ENCODE measurements at regions not wholly inside any gene's neighbourhood (a gene's known extent, or its start where the extent isn't known, plus 50 kb on each side); places are given as distances from the start of the nearest gene placed in this dataset.

- TF ChIP-seq POLR2A (IDR thresholded peaks at IDR 0.05), result no peak
- TF ChIP-seq, protein P1, sequence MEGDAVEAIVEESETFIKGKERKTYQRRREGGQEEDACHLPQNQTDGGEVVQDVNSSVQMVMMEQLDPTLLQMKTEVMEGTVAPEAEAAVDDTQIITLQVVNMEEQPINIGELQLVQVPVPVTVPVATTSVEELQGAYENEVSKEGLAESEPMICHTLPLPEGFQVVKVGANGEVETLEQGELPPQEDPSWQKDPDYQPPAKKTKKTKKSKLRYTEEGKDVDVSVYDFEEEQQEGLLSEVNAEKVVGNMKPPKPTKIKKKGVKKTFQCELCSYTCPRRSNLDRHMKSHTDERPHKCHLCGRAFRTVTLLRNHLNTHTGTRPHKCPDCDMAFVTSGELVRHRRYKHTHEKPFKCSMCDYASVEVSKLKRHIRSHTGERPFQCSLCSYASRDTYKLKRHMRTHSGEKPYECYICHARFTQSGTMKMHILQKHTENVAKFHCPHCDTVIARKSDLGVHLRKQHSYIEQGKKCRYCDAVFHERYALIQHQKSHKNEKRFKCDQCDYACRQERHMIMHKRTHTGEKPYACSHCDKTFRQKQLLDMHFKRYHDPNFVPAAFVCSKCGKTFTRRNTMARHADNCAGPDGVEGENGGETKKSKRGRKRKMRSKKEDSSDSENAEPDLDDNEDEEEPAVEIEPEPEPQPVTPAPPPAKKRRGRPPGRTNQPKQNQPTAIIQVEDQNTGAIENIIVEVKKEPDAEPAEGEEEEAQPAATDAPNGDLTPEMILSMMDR (IDR thresholded peaks at IDR 0.05), result no peak
- no peak for TF ChIP-seq EP300 (IDR thresholded peaks at IDR 0.05)
- Histone ChIP-seq H3K36me3 (no peaks in the 10 kb centered on the region), H3K27me3 (no peaks in the 10 kb centered on the region), H3K27ac (peak overlapping the region in 3 of 4 donors; percentile 0 to 91 (median 78)), H3K4me3 (no peak overlapping the region), H3K9me3 (no peaks in the 10 kb centered on the region), H3K4me1 (peaks cover 0 to 47% (median 24%) of the 10 kb centered on the region in 4 donors)
- WGBS, 2 donors, result 63 to 86% methylated on average over 2 of the region's 2 CpGs
- DNase-seq (ENCODE audit: low spot score in 2 of 2), result no peak
These were observed 96.6 kb downstream of the TMEM17 start for GRCh38 chr2:62409442-62409841.

GRCh38 chr2:62408241-62408677 lies 97.7 kb downstream of the TMEM17 start:
- Histone ChIP-seq H3K36me3 (no peaks in the 10 kb centered on the region), H3K27me3 (no peaks in the 10 kb centered on the region), H3K9me3 (no peaks in the 10 kb centered on the region), H3K27ac (peak overlapping the region in 1 of 4 donors; percentile 78), H3K4me3 (no peak overlapping the region), H3K4me1 (peaks cover 0 to 47% (median 24%) of the 10 kb centered on the region in 4 donors)
- no peak for DNase-seq (ENCODE audit: low spot score in 2 of 2)
- no peak for TF ChIP-seq EP300 (IDR thresholded peaks at IDR 0.05)
- whole genome bisulfite sequencing, 2 donors, result 80 to 81% methylated on average over 10 of the region's 10 CpGs

DNA sequence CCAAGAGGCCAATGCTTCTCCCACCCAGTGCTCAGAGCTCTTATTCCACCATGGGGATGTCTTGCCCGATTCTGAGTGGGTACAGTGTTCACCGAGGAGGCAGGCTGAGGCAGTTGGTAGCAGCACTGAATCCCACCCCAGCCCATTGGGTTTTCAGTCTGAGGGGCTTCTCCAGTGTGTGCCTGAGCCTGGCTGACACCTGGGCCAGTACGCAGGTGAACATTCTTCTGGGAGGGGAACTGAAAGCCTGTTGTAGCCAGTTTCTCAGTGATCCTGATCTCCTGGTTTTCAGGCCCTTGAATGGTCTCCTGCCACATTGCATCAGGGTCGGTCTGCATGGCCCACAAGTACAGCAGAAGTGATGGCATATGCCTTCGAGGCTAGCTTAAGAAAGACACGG lies 98.2 kb downstream of the TMEM17 start:
- DNase-seq (ENCODE audit: low spot score in 2 of 2), result no peak
- WGBS, 2 donors, result 87 to 88% methylated on average over 5 of the region's 6 CpGs
- H3K9me3 ChIP-seq, result no peaks in the 10 kb centered on the region
- peak overlapping the region in 1 of 4 donors; percentile 9 for H3K27ac ChIP-seq
- H3K27me3 ChIP-seq, result no peaks in the 10 kb centered on the region
- TF ChIP-seq, protein P1 (IDR thresholded peaks at IDR 0.05), result no peak
- TF ChIP-seq POLR2A (IDR thresholded peaks at IDR 0.05) (no peak), EP300 (IDR thresholded peaks at IDR 0.05) (no peak)
- no peak overlapping the region for H3K4me3 ChIP-seq
- H3K36me3 ChIP-seq, result no peaks in the 10 kb centered on the region
- peaks cover 0 to 47% (median 24%) of the 10 kb centered on the region in 4 donors for H3K4me1 ChIP-seq

GRCh38 chr2:62407401-62407800 lies 98.6 kb downstream of the TMEM17 start:
- peaks cover 0 to 45% (median 24%) of the 10 kb centered on the region in 4 donors for H3K4me1 ChIP-seq
- no peaks in the 10 kb centered on the region for H3K36me3 ChIP-seq
- DNase-seq (ENCODE audit: low spot score in 2 of 2), result no peak
- H3K4me3 ChIP-seq, result no peak overlapping the region
- H3K27ac ChIP-seq, result no peak overlapping the region
- H3K9me3 ChIP-seq, result no peaks in the 10 kb centered on the region
- 90 to 92% methylated on average over 7 of the region's 7 CpGs for WGBS, 2 donors
- TF ChIP-seq EP300 (IDR thresholded peaks at IDR 0.05), result no peak
- no peak for TF ChIP-seq POLR2A (IDR thresholded peaks at IDR 0.05)
- TF ChIP-seq, protein P1 (IDR thresholded peaks at IDR 0.05), result no peak
- H3K27me3 ChIP-seq, result no peaks in the 10 kb centered on the region

DNA sequence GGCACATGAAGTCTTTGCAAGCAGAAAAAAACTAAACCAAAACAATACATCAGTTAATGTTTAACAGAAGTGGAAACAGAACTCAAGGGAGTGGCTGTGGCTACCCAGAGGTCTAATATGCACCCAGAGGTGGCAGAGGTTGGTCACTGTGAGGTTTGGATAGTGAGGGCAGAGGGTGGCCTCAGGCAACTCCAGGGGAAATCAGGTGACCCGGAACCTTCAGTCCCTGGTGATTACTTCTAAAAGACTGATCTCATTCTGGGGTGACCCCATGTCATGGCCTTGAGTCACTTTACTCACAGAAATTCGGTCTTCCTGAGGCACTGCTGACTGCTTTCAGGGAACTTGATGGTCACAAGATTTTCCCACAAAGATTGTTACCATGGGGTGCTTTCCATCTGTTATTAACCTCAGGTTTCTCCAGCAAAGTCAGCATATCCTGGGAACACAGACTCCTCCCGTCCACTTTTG lies 99.4 kb downstream of the TMEM17 start:
- H3K4me3 ChIP-seq, result no peak overlapping the region
- H3K9me3 ChIP-seq, result peaks cover 0 to 2% (median 0%) of the 10 kb centered on the region in 4 donors
- H3K4me1 ChIP-seq, result peaks cover 0 to 38% (median 21%) of the 10 kb centered on the region in 4 donors
- H3K36me3 ChIP-seq, result no peaks in the 10 kb centered on the region
- 42 to 72% methylated on average over 3 of the region's 3 CpGs for WGBS, 2 donors
- TF ChIP-seq EP300 (IDR thresholded peaks at IDR 0.05), result peak in 1 of 2 donors; percentile 14
- TF ChIP-seq POLR2A (IDR thresholded peaks at IDR 0.05), result no peak
- H3K27ac ChIP-seq, result no peak overlapping the region
- no peak for DNase-seq (ENCODE audit: low spot score in 2 of 2)
- no peaks in the 10 kb centered on the region for H3K27me3 ChIP-seq

DNA sequence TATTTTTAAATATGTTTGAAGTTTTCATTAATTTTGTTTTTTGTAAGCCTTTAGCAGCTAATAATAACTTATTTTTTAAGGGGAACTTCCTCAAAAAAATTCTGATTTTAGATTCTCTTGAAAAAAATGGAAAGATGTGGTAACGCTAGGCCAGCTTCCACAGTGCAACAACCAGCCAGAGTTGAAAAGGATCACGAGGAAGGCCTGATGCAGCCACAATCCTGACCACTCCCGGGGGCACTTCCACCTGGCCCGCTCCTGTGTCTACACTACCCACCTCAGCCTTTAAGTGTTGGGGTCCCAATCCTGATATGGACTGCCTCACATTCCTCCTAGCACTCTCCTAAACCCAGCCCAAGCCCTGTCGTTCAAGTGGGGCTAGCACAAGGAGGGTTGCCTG lies 101.1 kb downstream of the TMEM17 start:
- no peak for DNase-seq (ENCODE audit: low spot score in 2 of 2)
- TF ChIP-seq, protein P1 (IDR thresholded peaks at IDR 0.05), result no peak
- no peak for TF ChIP-seq POLR2A (IDR thresholded peaks at IDR 0.05)
- TF ChIP-seq EP300 (IDR thresholded peaks at IDR 0.05), result no peak

More for the DNA sequence above, 101.1 kb downstream of the TMEM17 start:
- Histone ChIP-seq H3K4me3 (no peak overlapping the region), H3K27ac (no peak overlapping the region), H3K9me3 (peaks cover 0 to 2% (median 0%) of the 10 kb centered on the region in 4 donors), H3K4me1 (peaks cover 0 to 22% (median 6%) of the 10 kb centered on the region in 4 donors), H3K36me3 (no peaks in the 10 kb centered on the region), H3K27me3 (no peaks in the 10 kb centered on the region)
- WGBS, 2 donors, result 64 to 78% methylated on average over 5 of the region's 5 CpGs

Measured in tibial nerve (tissue), 4 donors.